Thyroid gland (tissue), 4 donors: ENCODE measurements at regions not wholly inside any gene's neighbourhood (a gene's known extent, or its start where the extent isn't known, plus 50 kb on each side); places are given as distances from the start of the nearest gene placed in this dataset.
"Not testable (repeated sequence)": the region's sequence is repeated elsewhere in the genome, so short reads cannot be mapped to it uniquely, and the experiment has no call there.

ENCODE experiments used
- POLR2A ChIP-seq, 2 donors: fragments of 450-650 bp; IDR thresholded peaks; one replicate each; pipeline ENCODE4 v1.6.1; 2017; ENCODE audit warnings: antibody characterized with exemption in 2 of 2, mild to moderate bottlenecking in 2 of 2, moderate library complexity in 1 of 2
- TF ChIP-seq, protein P1 (sequence below), 6 experiments: fragments of 200-600 bp in 3 of 6; fragments of 450-650 bp in 3 of 6; sonication (generic) in 3 of 6; IDR thresholded peaks; one replicate each; pipeline ENCODE4 v1.5.1; 2016 to 2019; ENCODE audit warnings: antibody characterized with exemption in 6 of 6, mild to moderate bottlenecking in 2 of 6, inconsistent platforms in 1 of 6, moderate library complexity in 1 of 6

DNA sequence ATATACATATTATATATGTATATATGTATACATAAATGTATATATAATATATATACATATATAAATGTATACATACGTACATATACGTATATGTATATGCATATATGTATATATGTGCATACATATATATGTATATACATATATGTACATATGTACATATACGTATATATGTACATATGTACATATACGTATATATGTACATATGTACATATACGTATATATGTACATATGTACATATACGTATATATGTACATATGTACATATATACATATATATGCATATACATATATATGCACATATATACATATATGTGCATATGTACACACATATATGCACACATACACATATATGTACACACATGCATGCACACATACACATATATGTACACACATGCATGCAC is 627.3 kb upstream of the LRRTM1 start:
- TF ChIP-seq, protein P1, sequence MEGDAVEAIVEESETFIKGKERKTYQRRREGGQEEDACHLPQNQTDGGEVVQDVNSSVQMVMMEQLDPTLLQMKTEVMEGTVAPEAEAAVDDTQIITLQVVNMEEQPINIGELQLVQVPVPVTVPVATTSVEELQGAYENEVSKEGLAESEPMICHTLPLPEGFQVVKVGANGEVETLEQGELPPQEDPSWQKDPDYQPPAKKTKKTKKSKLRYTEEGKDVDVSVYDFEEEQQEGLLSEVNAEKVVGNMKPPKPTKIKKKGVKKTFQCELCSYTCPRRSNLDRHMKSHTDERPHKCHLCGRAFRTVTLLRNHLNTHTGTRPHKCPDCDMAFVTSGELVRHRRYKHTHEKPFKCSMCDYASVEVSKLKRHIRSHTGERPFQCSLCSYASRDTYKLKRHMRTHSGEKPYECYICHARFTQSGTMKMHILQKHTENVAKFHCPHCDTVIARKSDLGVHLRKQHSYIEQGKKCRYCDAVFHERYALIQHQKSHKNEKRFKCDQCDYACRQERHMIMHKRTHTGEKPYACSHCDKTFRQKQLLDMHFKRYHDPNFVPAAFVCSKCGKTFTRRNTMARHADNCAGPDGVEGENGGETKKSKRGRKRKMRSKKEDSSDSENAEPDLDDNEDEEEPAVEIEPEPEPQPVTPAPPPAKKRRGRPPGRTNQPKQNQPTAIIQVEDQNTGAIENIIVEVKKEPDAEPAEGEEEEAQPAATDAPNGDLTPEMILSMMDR (IDR thresholded peaks at IDR 0.05), result not testable (repeated sequence)
- TF ChIP-seq POLR2A (IDR thresholded peaks at IDR 0.05), result not testable (repeated sequence)
